Ascending aorta (tissue), 2 donors: ENCODE measurements at regions not wholly inside any gene's neighbourhood (a gene's known extent, or its start where the extent isn't known, plus 50 kb on each side); places are given as distances from the start of the nearest gene placed in this dataset.

Experiments
- DNase-seq, 2 donors: peaks; one replicate each; pipeline ENCODE4 v3.0.0-alpha.2; 2019; ENCODE audit warnings: low spot score in 2 of 2
- H3K27ac ChIP-seq, 2 donors: fragments of 200-600 bp; sonication (generic); one replicate each; pipeline ENCODE4 v1.5.1; 2016 to 2017; ENCODE audit warnings: mild to moderate bottlenecking in 1 of 2
- H3K27me3 ChIP-seq: fragments of 200-600 bp; sonication (generic); one replicate; pipeline ENCODE4 v1.5.1; 2017
- H3K36me3 ChIP-seq, 2 donors: fragments of 200-600 bp; sonication (generic); one replicate each; pipeline ENCODE4 v1.5.1; 2016
- H3K4me1 ChIP-seq, 2 donors: fragments of 200-600 bp; sonication (generic); one replicate each; pipeline ENCODE4 v1.5.1; 2016 to 2017; ENCODE audit warnings: mild to moderate bottlenecking in 1 of 2
- H3K4me3 ChIP-seq, 2 donors: fragments of 200-600 bp; sonication (generic); one replicate each; pipeline ENCODE4 v1.5.1; 2016 to 2017; ENCODE audit warnings: mild to moderate bottlenecking in 1 of 2
- H3K9me3 ChIP-seq, 2 donors: fragments of 200-600 bp; sonication (generic); one replicate each; pipeline ENCODE4 v1.5.1; 2016
- intact Hi-C: fragments of 100-400 bp; cut with DNase I; formaldehyde crosslinking; loops from one replicate; pipeline ENCODE4 v1.15.1; 2023
- TF ChIP-seq, protein P1 (sequence below), 3 experiments: fragments of 200-600 bp in 2 of 3; fragments of 450-650 bp in 1 of 3; sonication (generic) in 2 of 3; IDR thresholded peaks; one replicate each; pipeline ENCODE4 v1.5.1; 2016 to 2019; ENCODE audit warnings: antibody characterized with exemption in 3 of 3, mild to moderate bottlenecking in 1 of 3, moderate library complexity in 1 of 3

DNA sequence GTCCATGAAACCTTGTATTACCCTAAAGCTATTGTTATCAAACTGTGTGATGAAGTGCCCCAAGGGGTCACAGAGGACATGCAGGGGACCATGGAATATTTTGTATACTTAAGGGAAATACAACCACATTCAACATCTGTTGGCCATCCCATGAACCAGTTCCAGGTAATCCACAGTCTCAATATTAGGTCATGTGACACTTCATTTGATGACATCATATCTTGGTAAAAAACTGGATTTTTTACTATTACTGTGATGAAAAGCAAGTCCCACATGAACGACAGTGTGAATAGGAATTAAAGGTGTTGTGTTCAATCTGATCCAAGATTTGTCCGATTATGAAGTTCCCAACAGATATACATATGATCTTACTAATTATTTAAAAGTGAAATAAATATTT, 355.2 kb downstream of the IRS2 start:
- Histone ChIP-seq H3K4me3 (no peak overlapping the region), H3K36me3 (no peaks in the 10 kb centered on the region), H3K27ac (no peak overlapping the region), H3K4me1 (peaks cover 0 to 9% of the 10 kb centered on the region in 2 donors), H3K27me3 (no peaks in the 10 kb centered on the region), H3K9me3 (no peaks in the 10 kb centered on the region)
- no peak for DNase-seq
- intact Hi-C loops: no loop called here
- TF ChIP-seq, protein P1, sequence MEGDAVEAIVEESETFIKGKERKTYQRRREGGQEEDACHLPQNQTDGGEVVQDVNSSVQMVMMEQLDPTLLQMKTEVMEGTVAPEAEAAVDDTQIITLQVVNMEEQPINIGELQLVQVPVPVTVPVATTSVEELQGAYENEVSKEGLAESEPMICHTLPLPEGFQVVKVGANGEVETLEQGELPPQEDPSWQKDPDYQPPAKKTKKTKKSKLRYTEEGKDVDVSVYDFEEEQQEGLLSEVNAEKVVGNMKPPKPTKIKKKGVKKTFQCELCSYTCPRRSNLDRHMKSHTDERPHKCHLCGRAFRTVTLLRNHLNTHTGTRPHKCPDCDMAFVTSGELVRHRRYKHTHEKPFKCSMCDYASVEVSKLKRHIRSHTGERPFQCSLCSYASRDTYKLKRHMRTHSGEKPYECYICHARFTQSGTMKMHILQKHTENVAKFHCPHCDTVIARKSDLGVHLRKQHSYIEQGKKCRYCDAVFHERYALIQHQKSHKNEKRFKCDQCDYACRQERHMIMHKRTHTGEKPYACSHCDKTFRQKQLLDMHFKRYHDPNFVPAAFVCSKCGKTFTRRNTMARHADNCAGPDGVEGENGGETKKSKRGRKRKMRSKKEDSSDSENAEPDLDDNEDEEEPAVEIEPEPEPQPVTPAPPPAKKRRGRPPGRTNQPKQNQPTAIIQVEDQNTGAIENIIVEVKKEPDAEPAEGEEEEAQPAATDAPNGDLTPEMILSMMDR (IDR thresholded peaks at IDR 0.05): no peak

DNA sequence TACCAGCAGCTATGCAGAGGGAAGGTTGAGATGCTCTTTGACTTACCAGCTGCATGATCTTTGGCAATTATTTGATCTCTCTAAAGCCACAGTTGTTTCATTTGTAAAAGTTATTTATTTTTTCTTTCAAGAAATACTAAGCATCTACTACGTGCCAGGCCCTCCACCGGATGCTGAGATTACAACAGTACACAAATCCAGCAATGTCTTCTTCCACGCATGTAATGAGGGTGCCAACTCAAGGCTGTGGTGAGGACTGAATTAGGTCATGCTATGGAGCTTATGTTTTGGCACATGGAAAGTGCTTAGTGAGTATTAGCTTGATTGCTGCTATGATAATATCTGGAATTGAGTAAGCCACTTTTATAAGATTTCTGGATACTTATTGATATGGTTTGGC, 358.2 kb downstream of the IRS2 start:
- no peak for DNase-seq
- Histone ChIP-seq H3K4me1 (no peaks in the 10 kb centered on the region), H3K27me3 (no peaks in the 10 kb centered on the region), H3K36me3 (no peaks in the 10 kb centered on the region), H3K4me3 (no peak overlapping the region), H3K9me3 (no peaks in the 10 kb centered on the region), H3K27ac (no peak overlapping the region)
- intact Hi-C loops: no loop called here
- TF ChIP-seq, protein P1 (IDR thresholded peaks at IDR 0.05): no peak

DNA sequence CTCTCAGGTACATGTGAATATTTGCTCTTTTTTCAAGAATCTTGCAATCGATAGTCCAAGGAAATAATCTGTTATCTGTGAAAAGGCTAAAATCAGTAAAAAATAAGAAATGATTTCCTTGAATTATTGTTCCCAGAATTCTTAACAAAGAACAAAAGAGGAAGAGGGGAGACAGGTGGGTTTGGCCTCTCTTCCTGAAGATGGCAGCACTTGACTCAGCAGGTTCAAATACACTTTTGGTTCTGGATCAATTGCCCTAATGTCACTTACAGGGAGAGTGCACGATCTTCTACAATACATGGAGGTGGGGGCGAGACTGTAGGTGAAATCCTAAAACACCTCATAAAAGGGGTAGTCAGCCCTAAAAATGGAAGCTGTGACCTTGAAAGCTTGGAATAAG, 358.7 kb downstream of the IRS2 start:
- TF ChIP-seq, protein P1 (IDR thresholded peaks at IDR 0.05): no peak
- H3K36me3 ChIP-seq: no peaks in the 10 kb centered on the region
- no peaks in the 10 kb centered on the region for H3K27me3 ChIP-seq
- intact Hi-C loops: no loop called here
- no peak for DNase-seq
- H3K9me3 ChIP-seq: no peaks in the 10 kb centered on the region
- no peaks in the 10 kb centered on the region for H3K4me1 ChIP-seq
- H3K4me3 ChIP-seq: no peak overlapping the region
- no peak overlapping the region for H3K27ac ChIP-seq

DNA sequence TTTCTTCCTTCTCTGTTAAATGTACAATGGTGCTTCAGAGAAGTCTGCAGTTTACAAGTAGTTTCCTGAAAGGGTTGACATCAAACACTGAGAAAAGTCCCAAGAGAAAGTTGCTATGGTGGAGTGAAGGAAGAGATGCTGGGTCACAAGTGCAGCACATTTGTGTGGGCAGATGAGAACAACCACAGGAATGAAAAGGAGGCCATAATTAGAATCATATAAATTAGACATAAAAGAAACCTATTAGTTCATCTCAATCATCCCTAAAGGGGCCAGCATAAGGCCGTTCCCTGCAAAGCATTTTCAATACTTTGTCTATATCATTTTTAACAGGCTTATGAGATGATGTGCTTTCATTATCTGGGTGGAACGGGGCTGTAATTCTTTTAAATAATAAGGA, 359.2 kb downstream of the IRS2 start:
- H3K9me3 ChIP-seq: no peaks in the 10 kb centered on the region
- no peak for DNase-seq
- H3K36me3 ChIP-seq: no peaks in the 10 kb centered on the region
- no peak overlapping the region for H3K4me3 ChIP-seq
- TF ChIP-seq, protein P1 (IDR thresholded peaks at IDR 0.05): no peak
- no peak overlapping the region for H3K27ac ChIP-seq
- no peaks in the 10 kb centered on the region for H3K27me3 ChIP-seq
- intact Hi-C loops: no loop called here
- no peaks in the 10 kb centered on the region for H3K4me1 ChIP-seq

DNA sequence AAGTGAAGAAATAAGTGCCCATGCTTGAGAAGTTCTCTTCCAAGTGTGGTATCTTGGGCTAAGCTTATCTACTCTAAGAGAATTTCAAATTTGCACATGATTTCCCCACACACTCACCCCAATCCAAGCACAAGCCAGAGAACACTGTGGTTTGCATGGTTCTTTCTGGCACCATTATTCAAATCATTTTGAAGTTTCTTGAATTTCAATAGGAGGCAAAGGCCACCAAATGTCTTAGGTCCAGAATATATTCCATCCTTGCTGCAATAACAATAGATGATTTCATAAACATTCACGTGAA, 359.7 kb downstream of the IRS2 start:
- TF ChIP-seq, protein P1 (IDR thresholded peaks at IDR 0.05): no peak
- Histone ChIP-seq H3K4me3 (no peak overlapping the region), H3K27me3 (no peaks in the 10 kb centered on the region), H3K27ac (no peak overlapping the region), H3K4me1 (no peaks in the 10 kb centered on the region), H3K36me3 (no peaks in the 10 kb centered on the region), H3K9me3 (no peaks in the 10 kb centered on the region)
- no peak for DNase-seq
- intact Hi-C loops: no loop called here
